ENCODE measurements at regions not wholly inside any gene's neighbourhood (a gene's known extent, or its start where the extent isn't known, plus 50 kb on each side); places are given as distances from the start of the nearest gene placed in this dataset.

- H3K27me3 ChIP-seq (ENCODE audit: low read depth, low read length) = peaks cover 11% of the 10 kb centered on the region
- no peak overlapping the region for H3K4me3 ChIP-seq (ENCODE audit: low read depth in 1 of 2, low read length in 2 of 2)
- no peak overlapping the region for H3K27ac ChIP-seq (ENCODE audit: low read length)
- no peaks in the 10 kb centered on the region for H3K4me1 ChIP-seq (ENCODE audit: control insufficient read depth in 1 of 2, insufficient read depth in 2 of 2, low read length in 2 of 2)
- no peaks in the 10 kb centered on the region for H3K9me3 ChIP-seq (ENCODE audit: control insufficient read depth in 1 of 2, low read length in 2 of 2)
- H3K36me3 ChIP-seq (ENCODE audit: control insufficient read depth in 1 of 2, insufficient read depth in 2 of 2, low read length in 2 of 2) = no peaks in the 10 kb centered on the region
These were observed 569.1 kb downstream of the NPHP4 start for GRCh38 chr1:5423109-5423508.

GRCh38 chr1:5419501-5419900 is 572.7 kb downstream of the NPHP4 start:
- no peaks in the 10 kb centered on the region for H3K36me3 ChIP-seq (ENCODE audit: control insufficient read depth in 1 of 2, insufficient read depth in 2 of 2, low read length in 2 of 2)
- no peak overlapping the region for H3K27ac ChIP-seq (ENCODE audit: low read length)
- H3K27me3 ChIP-seq (ENCODE audit: low read depth, low read length) = peaks cover 2% of the 10 kb centered on the region
- no peaks in the 10 kb centered on the region for H3K4me1 ChIP-seq (ENCODE audit: control insufficient read depth in 1 of 2, insufficient read depth in 2 of 2, low read length in 2 of 2)
- no peaks in the 10 kb centered on the region for H3K9me3 ChIP-seq (ENCODE audit: control insufficient read depth in 1 of 2, low read length in 2 of 2)
- no peak overlapping the region for H3K4me3 ChIP-seq (ENCODE audit: low read depth in 1 of 2, low read length in 2 of 2)

- Histone ChIP-seq H3K27ac (ENCODE audit: low read length) (no peak overlapping the region), H3K27me3 (ENCODE audit: low read depth, low read length) (no peaks in the 10 kb centered on the region), H3K4me3 (ENCODE audit: low read depth in 1 of 2, low read length in 2 of 2) (no peak overlapping the region), H3K4me1 (ENCODE audit: control insufficient read depth in 1 of 2, insufficient read depth in 2 of 2, low read length in 2 of 2) (no peaks in the 10 kb centered on the region), H3K9me3 (ENCODE audit: control insufficient read depth in 1 of 2, low read length in 2 of 2) (no peaks in the 10 kb centered on the region), H3K36me3 (ENCODE audit: control insufficient read depth in 1 of 2, insufficient read depth in 2 of 2, low read length in 2 of 2) (no peaks in the 10 kb centered on the region)
These were observed 575.7 kb downstream of the NPHP4 start for GRCh38 chr1:5416518-5416917.

GRCh38 chr1:5415606-5416005 is 576.6 kb downstream of the NPHP4 start:
- H3K27me3 ChIP-seq (ENCODE audit: low read depth, low read length) = no peaks in the 10 kb centered on the region
- H3K9me3 ChIP-seq (ENCODE audit: control insufficient read depth in 1 of 2, low read length in 2 of 2) = no peaks in the 10 kb centered on the region
- no peak overlapping the region for H3K4me3 ChIP-seq (ENCODE audit: low read depth in 1 of 2, low read length in 2 of 2)
- H3K4me1 ChIP-seq (ENCODE audit: control insufficient read depth in 1 of 2, insufficient read depth in 2 of 2, low read length in 2 of 2) = no peaks in the 10 kb centered on the region
- H3K36me3 ChIP-seq (ENCODE audit: control insufficient read depth in 1 of 2, insufficient read depth in 2 of 2, low read length in 2 of 2) = no peaks in the 10 kb centered on the region
- no peak overlapping the region for H3K27ac ChIP-seq (ENCODE audit: low read length)

GRCh38 chr1:5410652-5411051 is 581.6 kb downstream of the NPHP4 start:
- Histone ChIP-seq H3K27ac (ENCODE audit: low read length) (no peak overlapping the region), H3K27me3 (ENCODE audit: low read depth, low read length) (no peaks in the 10 kb centered on the region)

GRCh38 chr1:5408401-5408800 is 583.8 kb downstream of the NPHP4 start:
- H3K36me3 ChIP-seq (ENCODE audit: control insufficient read depth in 1 of 2, insufficient read depth in 2 of 2, low read length in 2 of 2) = no peaks in the 10 kb centered on the region
- H3K4me1 ChIP-seq (ENCODE audit: control insufficient read depth in 1 of 2, insufficient read depth in 2 of 2, low read length in 2 of 2) = no peaks in the 10 kb centered on the region
- H3K27ac ChIP-seq (ENCODE audit: low read length) = no peak overlapping the region
- no peaks in the 10 kb centered on the region for H3K27me3 ChIP-seq (ENCODE audit: low read depth, low read length)
- no peak overlapping the region for H3K4me3 ChIP-seq (ENCODE audit: low read depth in 1 of 2, low read length in 2 of 2)
- H3K9me3 ChIP-seq (ENCODE audit: control insufficient read depth in 1 of 2, low read length in 2 of 2) = no peaks in the 10 kb centered on the region

More at GRCh38 chr1:5410652-5411051, 581.6 kb downstream of the NPHP4 start:
- H3K4me3 ChIP-seq (ENCODE audit: low read depth in 1 of 2, low read length in 2 of 2) = no peak overlapping the region
- H3K4me1 ChIP-seq (ENCODE audit: control insufficient read depth in 1 of 2, insufficient read depth in 2 of 2, low read length in 2 of 2) = no peaks in the 10 kb centered on the region
- no peaks in the 10 kb centered on the region for H3K36me3 ChIP-seq (ENCODE audit: control insufficient read depth in 1 of 2, insufficient read depth in 2 of 2, low read length in 2 of 2)
- H3K9me3 ChIP-seq (ENCODE audit: control insufficient read depth in 1 of 2, low read length in 2 of 2) = no peaks in the 10 kb centered on the region

GRCh38 chr1:5405263-5405662 is 587.0 kb downstream of the NPHP4 start:
- Histone ChIP-seq H3K4me1 (ENCODE audit: control insufficient read depth in 1 of 2, insufficient read depth in 2 of 2, low read length in 2 of 2) (no peaks in the 10 kb centered on the region), H3K27me3 (ENCODE audit: low read depth, low read length) (no peaks in the 10 kb centered on the region), H3K4me3 (ENCODE audit: low read depth in 1 of 2, low read length in 2 of 2) (no peak overlapping the region), H3K27ac (ENCODE audit: low read length) (no peak overlapping the region), H3K36me3 (ENCODE audit: control insufficient read depth in 1 of 2, insufficient read depth in 2 of 2, low read length in 2 of 2) (no peaks in the 10 kb centered on the region), H3K9me3 (ENCODE audit: control insufficient read depth in 1 of 2, low read length in 2 of 2) (no peaks in the 10 kb centered on the region)

- no peak overlapping the region for H3K27ac ChIP-seq (ENCODE audit: low read length)
- no peaks in the 10 kb centered on the region for H3K36me3 ChIP-seq (ENCODE audit: control insufficient read depth in 1 of 2, insufficient read depth in 2 of 2, low read length in 2 of 2)
- no peaks in the 10 kb centered on the region for H3K9me3 ChIP-seq (ENCODE audit: control insufficient read depth in 1 of 2, low read length in 2 of 2)
- H3K4me1 ChIP-seq (ENCODE audit: control insufficient read depth in 1 of 2, insufficient read depth in 2 of 2, low read length in 2 of 2) = no peaks in the 10 kb centered on the region
- H3K27me3 ChIP-seq (ENCODE audit: low read depth, low read length) = no peaks in the 10 kb centered on the region
- H3K4me3 ChIP-seq (ENCODE audit: low read depth in 1 of 2, low read length in 2 of 2) = no peak overlapping the region
These were observed 587.6 kb downstream of the NPHP4 start for GRCh38 chr1:5404412-5405203.

- Histone ChIP-seq H3K36me3 (ENCODE audit: control insufficient read depth in 1 of 2, insufficient read depth in 2 of 2, low read length in 2 of 2) (no peaks in the 10 kb centered on the region), H3K27ac (ENCODE audit: low read length) (no peak overlapping the region), H3K9me3 (ENCODE audit: control insufficient read depth in 1 of 2, low read length in 2 of 2) (no peaks in the 10 kb centered on the region), H3K4me1 (ENCODE audit: control insufficient read depth in 1 of 2, insufficient read depth in 2 of 2, low read length in 2 of 2) (no peaks in the 10 kb centered on the region), H3K4me3 (ENCODE audit: low read depth in 1 of 2, low read length in 2 of 2) (no peak overlapping the region), H3K27me3 (ENCODE audit: low read depth, low read length) (no peaks in the 10 kb centered on the region)
These were observed 588.3 kb downstream of the NPHP4 start for GRCh38 chr1:5403935-5404334.

- no peaks in the 10 kb centered on the region for H3K4me1 ChIP-seq (ENCODE audit: control insufficient read depth in 1 of 2, insufficient read depth in 2 of 2, low read length in 2 of 2)
- H3K4me3 ChIP-seq (ENCODE audit: low read depth in 1 of 2, low read length in 2 of 2) = no peak overlapping the region
- no peaks in the 10 kb centered on the region for H3K9me3 ChIP-seq (ENCODE audit: control insufficient read depth in 1 of 2, low read length in 2 of 2)
- H3K36me3 ChIP-seq (ENCODE audit: control insufficient read depth in 1 of 2, insufficient read depth in 2 of 2, low read length in 2 of 2) = no peaks in the 10 kb centered on the region
- H3K27me3 ChIP-seq (ENCODE audit: low read depth, low read length) = no peaks in the 10 kb centered on the region
- H3K27ac ChIP-seq (ENCODE audit: low read length) = no peak overlapping the region
These were observed 589.6 kb downstream of the NPHP4 start for GRCh38 chr1:5402618-5403017.

GRCh38 chr1:5399771-5400170 is 592.5 kb downstream of the NPHP4 start:
- Histone ChIP-seq H3K4me1 (ENCODE audit: control insufficient read depth in 1 of 2, insufficient read depth in 2 of 2, low read length in 2 of 2) (no peaks in the 10 kb centered on the region), H3K27ac (ENCODE audit: low read length) (no peak overlapping the region), H3K4me3 (ENCODE audit: low read depth in 1 of 2, low read length in 2 of 2) (no peak overlapping the region), H3K9me3 (ENCODE audit: control insufficient read depth in 1 of 2, low read length in 2 of 2) (peaks cover 5 to 6% of the 10 kb centered on the region in 2 donors), H3K27me3 (ENCODE audit: low read depth, low read length) (no peaks in the 10 kb centered on the region), H3K36me3 (ENCODE audit: control insufficient read depth in 1 of 2, insufficient read depth in 2 of 2, low read length in 2 of 2) (no peaks in the 10 kb centered on the region)

- Histone ChIP-seq H3K36me3 (ENCODE audit: control insufficient read depth in 1 of 2, insufficient read depth in 2 of 2, low read length in 2 of 2) (no peaks in the 10 kb centered on the region), H3K4me3 (ENCODE audit: low read depth in 1 of 2, low read length in 2 of 2) (no peak overlapping the region), H3K4me1 (ENCODE audit: control insufficient read depth in 1 of 2, insufficient read depth in 2 of 2, low read length in 2 of 2) (no peaks in the 10 kb centered on the region), H3K9me3 (ENCODE audit: control insufficient read depth in 1 of 2, low read length in 2 of 2) (peaks cover 5 to 6% of the 10 kb centered on the region in 2 donors), H3K27ac (ENCODE audit: low read length) (no peak overlapping the region), H3K27me3 (ENCODE audit: low read depth, low read length) (no peaks in the 10 kb centered on the region)
These were observed 595.6 kb downstream of the NPHP4 start for GRCh38 chr1:5396593-5396992.

Data from muscle layer of duodenum (tissue), 2 donors.